Activated T-helper 1 cell treated with Interleukin-2 at 50 U/mL for 16 hours (primary cell): ENCODE measurements at regions not wholly inside any gene's neighbourhood (a gene's known extent, or its start where the extent isn't known, plus 50 kb on each side); places are given as distances from the start of the nearest gene placed in this dataset.

Experiments used
- DNase-seq: peaks from one replicate; pipeline ENCODE4 v3.0.0-alpha.2; 2020; ENCODE audit warnings: low read depth

GRCh38 chr14:97657609-97658008, 860.4 kb downstream of the VRK1 start:
- DNase-seq = no peak

- no peak for DNase-seq
Observed at GRCh38 chr14:97687944-97688630, 890.9 kb downstream of the VRK1 start.

GRCh38 chr14:97688631-97689336, 891.6 kb downstream of the VRK1 start:
- DNase-seq = no peak

GRCh38 chr14:97692084-97692483, 894.9 kb downstream of the VRK1 start:
- DNase-seq = no peak

GRCh38 chr14:97695456-97695981, 898.3 kb downstream of the VRK1 start:
- no peak for DNase-seq

GRCh38 chr14:97697772-97698171, 900.6 kb downstream of the VRK1 start:
- no peak for DNase-seq

- no peak for DNase-seq
Observed at GRCh38 chr14:97699026-97699425, 901.8 kb downstream of the VRK1 start.

- DNase-seq = no peak
Observed at GRCh38 chr14:97703006-97703760, 906.0 kb downstream of the VRK1 start.

GRCh38 chr14:97704316-97704885, 907.2 kb downstream of the VRK1 start:
- DNase-seq = no peak

GRCh38 chr14:97705107-97705506, 907.9 kb downstream of the VRK1 start:
- no peak for DNase-seq

- no peak for DNase-seq
Observed at GRCh38 chr14:97705976-97706375, 908.8 kb downstream of the VRK1 start.

GRCh38 chr14:97706819-97707218, 909.6 kb downstream of the VRK1 start:
- DNase-seq = no peak

- no peak for DNase-seq
Observed at GRCh38 chr14:97707603-97708002, 910.4 kb downstream of the VRK1 start.

- DNase-seq = peak; percentile 29
Observed at GRCh38 chr14:97709552-97709951, 912.4 kb downstream of the VRK1 start.

- no peak for DNase-seq
Observed at GRCh38 chr14:97710726-97711125, 913.5 kb downstream of the VRK1 start.

GRCh38 chr14:97712471-97712870, 915.3 kb downstream of the VRK1 start:
- no peak for DNase-seq

GRCh38 chr14:97713023-97713422, 915.8 kb downstream of the VRK1 start:
- DNase-seq = no peak

GRCh38 chr14:97718886-97719442, 921.8 kb downstream of the VRK1 start:
- no peak for DNase-seq

GRCh38 chr14:97719931-97720330, 922.7 kb downstream of the VRK1 start:
- DNase-seq = peak; percentile 34

- no peak for DNase-seq
Observed at GRCh38 chr14:97723351-97723750, 926.2 kb downstream of the VRK1 start.

GRCh38 chr14:97723819-97724218, 926.6 kb downstream of the VRK1 start:
- DNase-seq = no peak

GRCh38 chr14:97724265-97724731, 927.1 kb downstream of the VRK1 start:
- no peak for DNase-seq
